GM23338 (cell line): ENCODE measurements at regions not wholly inside any gene's neighbourhood (a gene's known extent, or its start where the extent isn't known, plus 50 kb on each side); places are given as distances from the start of the nearest gene placed in this dataset.

ENCODE experiments used
- CREB1 ChIP-seq: fragments of 250-450 bp; sonication (Bioruptor Pico); IDR thresholded peaks from 2 replicates; pipeline ENCODE4 v1.5.0; 2020; ENCODE audit warnings: low read depth, mild to moderate bottlenecking, moderate library complexity
- ETS1 ChIP-seq: IDR thresholded peaks from 2 replicates; pipeline ENCODE4 v1.6.1; 2016; ENCODE audit warnings: antibody characterized with exemption
- EZH2 ChIP-seq: fragments of 200-600 bp; sonication (generic); IDR thresholded peaks from one replicate; pipeline ENCODE4 v1.8.0; 2017; ENCODE audit warnings: antibody characterized with exemption, mild to moderate bottlenecking, low read depth; ENCODE audit not compliant: unreplicated experiment
- EZH2phosphoT487 ChIP-seq: fragments of 200-600 bp; sonication (generic); IDR thresholded peaks from one replicate; pipeline ENCODE4 v1.8.1; 2018; ENCODE audit warnings: antibody characterized with exemption; ENCODE audit not compliant: unreplicated experiment
- JUNB ChIP-seq: IDR thresholded peaks from one replicate; pipeline ENCODE4 v1.6.1; 2016; ENCODE audit warnings: antibody characterized with exemption; ENCODE audit not compliant: unreplicated experiment
- NANOG ChIP-seq: IDR thresholded peaks from 2 replicates; pipeline ENCODE4 v1.6.1; 2016; ENCODE audit warnings: antibody characterized with exemption, borderline replicate concordance
- POLR2AphosphoS5 ChIP-seq: IDR thresholded peaks from 2 replicates; pipeline ENCODE4 v1.6.1; 2016; ENCODE audit warnings: antibody characterized with exemption, low read depth
- REST ChIP-seq: IDR thresholded peaks from one replicate; pipeline ENCODE4 v1.6.1; 2018; ENCODE audit warnings: antibody characterized with exemption; ENCODE audit not compliant: unreplicated experiment
- STAT1 ChIP-seq: IDR thresholded peaks from one replicate; pipeline ENCODE4 v1.6.1; 2016; ENCODE audit warnings: antibody characterized with exemption; ENCODE audit not compliant: unreplicated experiment
- ZNF114 ChIP-seq: fragments of 250-450 bp; sonication (Bioruptor Pico); IDR thresholded peaks from 2 replicates; pipeline ENCODE4 v1.5.0; 2020; ENCODE audit warnings: mild to moderate bottlenecking, moderate library complexity
- ZNF462 ChIP-seq: fragments of 250-450 bp; sonication (Bioruptor Pico); IDR thresholded peaks from 2 replicates; pipeline ENCODE4 v1.5.0; 2020; ENCODE audit warnings: mild to moderate bottlenecking, moderate library complexity

- TF ChIP-seq ZNF462 (CRISPR knock-in tag) (no peak), JUNB (no peak), EZH2 (no peak), ZNF114 (no peak), REST (no peak), CREB1 (CRISPR knock-in tag) (no peak), STAT1 (no peak), NANOG (no peak), EZH2phosphoT487 (no peak), POLR2AphosphoS5 (no peak), ETS1 (no peak)
Measured at GRCh38 chr11:79744941-79745340, 304.1 kb upstream of the TENM4 start (continued).
